ENCODE measurements at regions not wholly inside any gene's neighbourhood (a gene's known extent, or its start where the extent isn't known, plus 50 kb on each side); places are given as distances from the start of the nearest gene placed in this dataset.

DNA sequence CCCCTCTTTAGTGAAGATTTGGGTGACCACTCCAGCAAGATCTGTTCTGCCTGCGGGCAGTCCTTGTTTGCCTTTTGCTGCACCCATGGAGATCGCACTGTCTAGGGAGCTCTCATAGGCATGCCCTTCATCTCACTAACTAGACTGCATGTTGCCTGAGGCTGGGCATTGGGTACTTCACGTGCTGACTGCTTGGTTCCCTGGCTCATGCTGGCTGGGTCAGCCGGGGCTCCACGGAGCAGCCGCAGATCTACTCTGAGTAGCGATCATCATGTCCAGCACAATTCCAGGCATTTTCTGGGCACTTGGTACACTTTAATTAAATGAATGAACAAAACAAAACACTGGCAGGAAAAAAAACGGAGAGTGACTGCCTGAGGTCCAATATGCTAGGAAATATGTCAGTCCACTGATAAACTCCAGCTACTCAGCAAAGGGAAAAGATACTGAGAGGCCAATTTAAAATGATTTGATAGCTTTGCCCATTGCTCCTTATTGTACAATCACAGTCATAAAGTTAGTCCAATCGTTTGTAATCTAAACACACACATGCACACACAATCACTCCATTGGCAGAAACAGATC, 220.3 kb downstream of the C1D start (continued):
- TF ChIP-seq ZNF280D (CRISPR knock-in tag; IDR thresholded peaks at IDR 0.05) (no peak), SP4 (CRISPR knock-in tag; IDR thresholded peaks at IDR 0.05) (no peak), BRF2 (CRISPR knock-in tag; IDR thresholded peaks at IDR 0.05) (no peak), YEATS2 (CRISPR knock-in tag; IDR thresholded peaks at IDR 0.05; ENCODE audit: borderline replicate concordance) (no peak), KMT2B (CRISPR knock-in tag; IDR thresholded peaks at IDR 0.05) (no peak), ATF2 (CRISPR knock-in tag; IDR thresholded peaks at IDR 0.05) (no peak), ZNF263 (CRISPR knock-in tag; IDR thresholded peaks at IDR 0.05) (no peak), ZNF580 (CRISPR knock-in tag; IDR thresholded peaks at IDR 0.05; ENCODE audit: borderline replicate concordance, low read depth) (no peak), ZNF614 (CRISPR knock-in tag; IDR thresholded peaks at IDR 0.05; ENCODE audit: borderline replicate concordance) (no peak), ZNF558 (CRISPR knock-in tag; IDR thresholded peaks at IDR 0.05; ENCODE audit: borderline replicate concordance) (no peak)
